Neural crest cell (in vitro differentiated cells): ENCODE measurements at regions not wholly inside any gene's neighbourhood (a gene's known extent, or its start where the extent isn't known, plus 50 kb on each side); places are given as distances from the start of the nearest gene placed in this dataset.

ENCODE experiments used
- DNase-seq: peaks from one replicate; pipeline ENCODE4 v3.0.0; 2021; ENCODE audit warnings: low read depth, mixed read lengths, low spot score
- H3K27ac Mint-ChIP-seq: one replicate; pipeline ENCODE4 v1.8.0; 2021; ENCODE audit warnings: mild to moderate bottlenecking, mixed read lengths; ENCODE audit not compliant: unreplicated experiment
- H3K27me3 Mint-ChIP-seq: 2 replicates; pipeline ENCODE4 v1.8.0; 2021; ENCODE audit warnings: low read depth, mild to moderate bottlenecking, mixed read lengths
- H3K36me3 Mint-ChIP-seq: 2 replicates; pipeline ENCODE4 v1.8.0; 2021; ENCODE audit warnings: low read depth, mild to moderate bottlenecking, mixed read lengths
- H3K4me1 Mint-ChIP-seq: 2 replicates; pipeline ENCODE4 v1.8.0; 2021; ENCODE audit warnings: mixed read lengths
- H3K4me3 Mint-ChIP-seq: one replicate; pipeline ENCODE4 v1.8.0; 2021; ENCODE audit warnings: mild to moderate bottlenecking, mixed read lengths
- H3K9me3 Mint-ChIP-seq: 2 replicates; pipeline ENCODE4 v1.8.0; 2021; ENCODE audit warnings: mixed read lengths
- TF ChIP-seq, protein P1 (sequence below): fragments of 200-600 bp; sonication (generic); conservative IDR thresholded peaks from 2 replicates; pipeline ENCODE4 v1.5.0; 2021; ENCODE audit warnings: antibody characterized with exemption, mild to moderate bottlenecking

DNA sequence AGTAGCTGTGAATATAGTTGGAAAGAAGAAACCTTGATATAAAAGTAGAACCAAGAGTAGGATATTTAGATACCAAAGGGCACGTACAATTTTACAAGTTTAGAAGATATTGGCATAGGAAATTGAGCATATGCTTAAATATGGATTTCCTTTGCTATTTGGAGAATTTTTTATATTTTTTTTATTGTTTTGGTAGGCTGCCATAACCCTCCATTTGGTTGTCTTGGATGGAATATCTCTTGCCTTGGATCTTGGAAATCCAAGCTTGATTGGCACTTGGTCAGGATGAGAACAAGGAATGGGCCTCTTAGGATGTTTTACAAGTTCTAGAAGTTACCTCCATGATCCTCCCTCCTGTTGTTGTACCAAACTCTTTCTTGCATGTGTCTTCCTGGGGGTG, 297.1 kb downstream of the PRL start:
- Mint-ChIP-seq H3K4me1 (peaks cover 42% of the 10 kb centered on the region), H3K27me3 (no peaks in the 10 kb centered on the region), H3K4me3 (no peak overlapping the region), H3K36me3 (no peaks in the 10 kb centered on the region), H3K27ac (peak overlapping the region; percentile 64), H3K9me3 (no peaks in the 10 kb centered on the region)
- TF ChIP-seq, protein P1, sequence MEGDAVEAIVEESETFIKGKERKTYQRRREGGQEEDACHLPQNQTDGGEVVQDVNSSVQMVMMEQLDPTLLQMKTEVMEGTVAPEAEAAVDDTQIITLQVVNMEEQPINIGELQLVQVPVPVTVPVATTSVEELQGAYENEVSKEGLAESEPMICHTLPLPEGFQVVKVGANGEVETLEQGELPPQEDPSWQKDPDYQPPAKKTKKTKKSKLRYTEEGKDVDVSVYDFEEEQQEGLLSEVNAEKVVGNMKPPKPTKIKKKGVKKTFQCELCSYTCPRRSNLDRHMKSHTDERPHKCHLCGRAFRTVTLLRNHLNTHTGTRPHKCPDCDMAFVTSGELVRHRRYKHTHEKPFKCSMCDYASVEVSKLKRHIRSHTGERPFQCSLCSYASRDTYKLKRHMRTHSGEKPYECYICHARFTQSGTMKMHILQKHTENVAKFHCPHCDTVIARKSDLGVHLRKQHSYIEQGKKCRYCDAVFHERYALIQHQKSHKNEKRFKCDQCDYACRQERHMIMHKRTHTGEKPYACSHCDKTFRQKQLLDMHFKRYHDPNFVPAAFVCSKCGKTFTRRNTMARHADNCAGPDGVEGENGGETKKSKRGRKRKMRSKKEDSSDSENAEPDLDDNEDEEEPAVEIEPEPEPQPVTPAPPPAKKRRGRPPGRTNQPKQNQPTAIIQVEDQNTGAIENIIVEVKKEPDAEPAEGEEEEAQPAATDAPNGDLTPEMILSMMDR: no peak
- DNase-seq: no peak

DNA sequence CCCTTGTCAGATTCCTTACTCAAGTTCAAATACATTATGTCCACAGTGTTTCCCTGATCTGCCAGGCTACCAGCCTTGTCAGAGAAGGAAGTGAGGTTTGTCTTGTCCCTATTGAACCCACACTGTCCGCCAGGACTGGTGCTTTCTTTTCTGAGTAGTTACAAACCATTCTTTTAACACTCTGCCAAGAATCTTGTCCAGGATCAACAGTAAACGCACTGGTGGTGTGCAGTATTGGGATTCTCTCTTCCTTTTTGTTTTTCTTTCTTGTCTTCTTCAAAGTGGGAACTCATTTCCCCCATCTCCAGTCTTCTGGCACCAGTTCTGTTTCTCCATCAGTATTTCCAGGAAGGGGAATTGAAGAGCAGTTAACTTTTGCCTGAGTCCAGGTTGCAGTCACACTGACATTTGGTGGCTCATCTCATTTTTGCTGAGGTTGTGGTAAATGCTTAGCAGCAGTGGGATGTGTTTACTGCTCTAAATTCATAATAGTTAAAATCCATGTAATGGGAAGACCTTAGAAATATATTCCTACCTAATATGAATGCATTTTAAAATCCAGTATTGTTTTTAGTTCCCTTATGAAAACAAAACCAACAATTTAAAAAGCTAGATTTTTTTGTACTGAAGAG, 295.3 kb downstream of the PRL start:
- Mint-ChIP-seq H3K36me3 (no peaks in the 10 kb centered on the region), H3K27ac (no peak overlapping the region), H3K4me3 (no peak overlapping the region), H3K9me3 (no peaks in the 10 kb centered on the region), H3K4me1 (peaks cover 35% of the 10 kb centered on the region), H3K27me3 (no peaks in the 10 kb centered on the region)
- no peak for DNase-seq
- TF ChIP-seq, protein P1: no peak

DNA sequence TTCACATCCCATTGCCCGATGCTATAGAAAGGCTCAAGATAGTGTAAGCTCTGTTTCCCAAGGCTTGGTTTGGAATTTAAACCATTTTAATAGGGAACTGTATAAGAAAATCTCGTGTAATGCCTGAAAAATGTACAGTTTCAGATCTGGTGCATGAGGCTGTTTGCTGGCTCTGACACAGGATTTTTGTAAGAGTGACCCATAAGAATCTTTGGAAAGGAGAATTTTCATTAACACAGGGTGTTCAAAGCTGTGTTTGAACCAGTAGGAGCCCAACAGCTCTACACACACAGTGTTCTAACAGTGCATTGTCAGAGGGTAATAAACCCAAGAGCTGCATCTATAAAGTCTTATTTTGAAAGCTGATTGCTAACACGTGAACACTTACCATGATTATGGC, 293.5 kb downstream of the PRL start:
- TF ChIP-seq, protein P1: no peak
- H3K27ac Mint-ChIP-seq: no peak overlapping the region
- H3K9me3 Mint-ChIP-seq: no peaks in the 10 kb centered on the region
- DNase-seq: no peak
- no peak overlapping the region for H3K4me3 Mint-ChIP-seq
- no peaks in the 10 kb centered on the region for H3K36me3 Mint-ChIP-seq
- no peaks in the 10 kb centered on the region for H3K27me3 Mint-ChIP-seq
- H3K4me1 Mint-ChIP-seq: peaks cover 18% of the 10 kb centered on the region

DNA sequence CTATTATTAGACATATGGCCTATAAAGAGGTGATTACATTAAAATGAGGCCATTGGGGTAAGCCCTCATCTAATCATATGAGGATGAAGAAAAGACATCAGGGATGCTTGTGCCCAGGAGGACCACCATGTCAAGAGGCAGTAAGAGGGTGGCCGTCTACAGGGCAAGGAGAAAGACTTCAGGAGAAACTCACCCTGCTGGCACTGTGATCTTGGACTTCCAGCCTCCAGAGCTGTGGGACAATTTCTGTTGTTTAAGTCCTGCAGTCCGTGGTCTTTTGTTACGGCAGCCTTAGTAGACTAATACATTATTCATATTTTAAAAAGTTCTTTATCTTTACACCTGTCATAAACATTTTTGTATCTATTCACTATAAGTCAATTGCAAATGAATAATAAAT, 290.0 kb downstream of the PRL start:
- Mint-ChIP-seq H3K27me3 (no peaks in the 10 kb centered on the region), H3K9me3 (no peaks in the 10 kb centered on the region), H3K4me1 (peaks cover 15% of the 10 kb centered on the region), H3K36me3 (no peaks in the 10 kb centered on the region), H3K27ac (no peak overlapping the region), H3K4me3 (no peak overlapping the region)
- TF ChIP-seq, protein P1: no peak
- no peak for DNase-seq

DNA sequence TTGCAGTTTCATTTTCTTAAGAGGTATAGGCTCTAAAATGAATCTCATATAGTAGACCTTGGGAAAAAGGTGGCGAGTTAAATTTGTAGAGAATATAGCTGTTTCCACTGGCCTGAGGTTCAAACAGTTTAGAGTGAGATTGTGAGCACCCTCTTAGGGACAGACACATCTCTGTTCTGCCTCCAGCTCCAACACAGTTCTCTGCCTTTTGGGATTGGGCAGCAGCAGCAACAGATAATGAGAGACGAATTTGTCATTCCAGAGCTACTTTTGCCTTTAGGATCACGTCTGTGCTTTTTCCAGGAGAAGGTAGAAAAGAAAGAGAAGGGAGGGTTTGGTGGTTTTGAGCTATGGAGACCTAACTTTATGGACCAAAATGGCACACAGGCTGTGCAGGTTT, 289.4 kb downstream of the PRL start:
- no peak overlapping the region for H3K4me3 Mint-ChIP-seq
- H3K27me3 Mint-ChIP-seq: no peaks in the 10 kb centered on the region
- no peak overlapping the region for H3K27ac Mint-ChIP-seq
- H3K36me3 Mint-ChIP-seq: no peaks in the 10 kb centered on the region
- H3K9me3 Mint-ChIP-seq: no peaks in the 10 kb centered on the region
- DNase-seq: no peak
- TF ChIP-seq, protein P1: no peak
- peaks cover 17% of the 10 kb centered on the region for H3K4me1 Mint-ChIP-seq
